GM12891 (cell line): ENCODE measurements at regions not wholly inside any gene's neighbourhood (a gene's known extent, or its start where the extent isn't known, plus 50 kb on each side); places are given as distances from the start of the nearest gene placed in this dataset.

Experiments used
- PAX5 ChIP-seq: IDR thresholded peaks from 2 replicates; pipeline ENCODE4 v1.6.1; 2011; ENCODE audit warnings: low read length, moderate library complexity, mild to moderate bottlenecking; ENCODE audit not compliant: insufficient read depth, severe bottlenecking
- POLR2A ChIP-seq: IDR thresholded peaks from 2 replicates; pipeline ENCODE4 v1.6.1; 2011; ENCODE audit warnings: low read depth, low read length, control low read depth
- POLR2AphosphoS5 ChIP-seq: IDR thresholded peaks from 2 replicates; pipeline ENCODE4 v1.6.1; 2011; ENCODE audit warnings: low read depth, low read length, control low read depth
- POU2F2 ChIP-seq: IDR thresholded peaks from 2 replicates; pipeline ENCODE4 v1.6.1; 2011; ENCODE audit warnings: low read depth, mild to moderate bottlenecking, control low read depth, low read length, moderate library complexity
- SPI1 ChIP-seq: IDR thresholded peaks from 2 replicates; pipeline ENCODE4 v1.6.1; 2011; ENCODE audit warnings: low read depth, low read length, control low read depth
- TAF1 ChIP-seq: IDR thresholded peaks from 2 replicates; pipeline ENCODE4 v1.6.1; 2011; ENCODE audit warnings: low read depth, low read length, control low read depth

- TF ChIP-seq POLR2AphosphoS5 (no peak), POLR2A (no peak), TAF1 (no peak), PAX5 (no peak), POU2F2 (no peak), SPI1 (no peak)
These were observed 1406.8 kb upstream of the TMEM132C start for GRCh38 chr12:126860210-126860609.
